Coronary artery (tissue), 2 donors: ENCODE measurements at regions not wholly inside any gene's neighbourhood (a gene's known extent, or its start where the extent isn't known, plus 50 kb on each side); places are given as distances from the start of the nearest gene placed in this dataset.

ENCODE experiments used
- DNase-seq: peaks from one replicate; pipeline ENCODE4 v3.0.0-alpha.2; 2017; ENCODE audit warnings: low spot score
- H3K27ac ChIP-seq, 2 donors: fragments of 200-600 bp; sonication (generic); one replicate each; pipeline ENCODE4 v1.5.1; 2016 to 2019
- H3K4me3 ChIP-seq: fragments of 200-600 bp; sonication (generic); 2 replicates; pipeline ENCODE4 v1.5.1; 2016; ENCODE audit warnings: mild to moderate bottlenecking, moderate library complexity
- CTCF ChIP-seq: fragments of 200-600 bp; sonication (generic); IDR thresholded peaks from one replicate; pipeline ENCODE4 v1.5.1; 2019; ENCODE audit warnings: antibody characterized with exemption

DNA sequence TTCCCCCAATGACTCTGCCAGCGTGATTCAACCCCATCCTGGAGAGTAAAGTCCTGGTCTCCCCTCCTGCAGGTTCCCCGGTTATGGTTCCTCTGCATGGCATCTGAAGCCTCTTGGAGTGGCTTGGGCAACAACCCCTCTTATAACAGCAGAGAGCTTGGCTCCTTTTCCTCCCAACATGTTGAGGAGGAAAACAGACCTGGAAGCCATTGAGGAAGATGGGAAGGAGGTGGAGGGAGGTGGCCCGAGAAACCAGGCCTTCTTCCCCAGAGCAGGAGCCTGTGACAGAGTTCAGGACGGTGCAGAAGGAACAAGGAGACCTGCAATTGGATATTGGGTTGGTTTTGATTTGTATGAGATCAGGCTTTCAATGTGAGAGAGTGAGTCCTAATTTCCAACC is 184.0 kb upstream of the ADCY1 start:
- no peak for TF ChIP-seq CTCF
- no peak for DNase-seq
- H3K27ac ChIP-seq, result no peak overlapping the region
- no peak overlapping the region for H3K4me3 ChIP-seq

DNA sequence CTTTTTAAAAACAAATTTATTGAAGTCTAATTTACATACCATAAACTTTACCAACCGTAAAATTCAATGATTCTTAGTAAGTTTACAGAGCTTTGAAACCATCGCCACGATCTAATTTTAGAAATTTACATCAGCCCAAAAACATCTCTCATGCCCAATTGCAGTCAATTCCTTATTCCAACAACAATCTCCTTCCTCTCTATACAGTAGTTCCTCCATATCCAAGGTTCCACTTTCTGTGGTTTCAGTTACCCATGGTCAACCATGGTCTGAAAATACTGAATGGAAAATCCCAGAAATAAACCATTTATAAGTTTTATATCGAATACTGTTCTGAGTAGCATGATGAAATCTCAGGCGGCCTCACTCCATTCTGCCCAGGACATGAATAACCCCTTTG is 183.4 kb upstream of the ADCY1 start:
- no peak for DNase-seq
- Histone ChIP-seq H3K4me3 (no peak overlapping the region), H3K27ac (no peak overlapping the region)
- no peak for TF ChIP-seq CTCF

- TF ChIP-seq CTCF, result no peak
- H3K4me3 ChIP-seq, result no peak overlapping the region
- DNase-seq, result no peak
- no peak overlapping the region for H3K27ac ChIP-seq
Observed at GRCh38 chr7:45391618-45392451, 182.3 kb upstream of the ADCY1 start.

DNA sequence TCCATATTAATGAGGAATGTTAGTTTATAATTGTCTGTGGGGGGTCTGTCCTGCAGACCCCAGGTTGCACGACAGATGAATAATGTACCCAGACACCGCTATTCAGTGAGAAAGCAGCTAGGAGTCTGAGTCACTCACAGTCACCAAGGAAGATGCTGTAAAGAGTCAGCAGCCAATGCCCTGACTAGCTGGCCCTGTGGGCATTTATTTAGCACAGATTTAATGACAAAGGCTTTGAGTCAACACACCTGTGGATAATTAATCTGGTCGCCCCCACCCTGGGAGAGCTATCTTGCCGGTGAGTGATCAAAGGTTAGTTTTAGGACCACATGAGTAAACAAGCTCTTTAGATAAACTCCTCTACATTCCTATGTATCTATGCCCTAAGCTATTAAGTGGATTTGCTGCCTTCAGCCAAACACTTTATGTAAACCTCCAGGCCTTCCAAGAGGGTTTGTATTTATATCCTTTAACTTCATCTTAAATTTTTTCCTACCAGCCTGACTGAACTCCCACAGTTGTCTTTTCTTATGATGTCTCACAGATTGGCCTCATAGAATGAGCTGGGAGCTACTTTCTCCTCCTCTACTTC is 180.0 kb upstream of the ADCY1 start:
- H3K27ac ChIP-seq, result no peak overlapping the region
- no peak for DNase-seq
- no peak overlapping the region for H3K4me3 ChIP-seq
- TF ChIP-seq CTCF, result no peak

DNA sequence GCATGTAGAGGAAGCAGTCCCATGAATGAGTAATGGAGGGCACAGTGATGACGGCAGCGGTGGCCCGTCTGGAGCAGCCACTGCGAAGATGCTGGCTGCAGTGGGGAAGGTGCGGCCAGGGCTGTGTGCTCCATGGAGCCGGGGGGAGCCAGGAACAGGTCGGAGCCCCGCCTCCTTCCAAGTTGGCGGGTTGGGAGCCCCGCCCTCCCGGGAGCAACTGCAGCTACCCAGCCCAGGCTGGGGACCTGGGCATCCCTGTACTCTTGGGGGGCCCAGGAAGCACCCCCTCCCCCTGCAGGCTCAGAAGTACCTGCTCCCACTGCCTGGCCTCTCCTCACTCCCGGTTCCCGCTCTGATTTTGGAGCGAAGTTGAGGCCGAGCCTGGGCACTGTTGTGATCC is 175.1 kb upstream of the ADCY1 start:
- no peak for TF ChIP-seq CTCF
- Histone ChIP-seq H3K27ac (no peak overlapping the region), H3K4me3 (no peak overlapping the region)
- no peak for DNase-seq

DNA sequence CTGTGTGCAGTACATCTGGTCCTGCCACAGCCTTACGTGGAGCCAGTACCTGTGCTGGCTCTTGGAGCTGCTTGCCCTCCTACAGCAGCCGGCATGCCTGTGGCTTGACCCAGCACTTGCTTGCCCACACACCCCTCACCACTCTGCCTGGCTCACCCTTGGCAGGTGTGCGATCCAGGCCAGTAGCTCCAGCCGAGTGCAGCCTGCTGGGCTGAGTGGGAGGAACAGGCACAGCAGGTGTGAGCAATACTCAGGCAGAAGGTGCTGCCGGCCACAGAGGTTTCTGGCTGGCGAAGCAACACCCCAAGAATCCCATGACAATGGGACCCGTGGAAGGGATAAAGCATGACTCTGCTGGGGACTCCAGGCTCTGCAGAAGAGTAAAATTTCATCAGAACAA is 173.5 kb upstream of the ADCY1 start:
- Histone ChIP-seq H3K27ac (no peak overlapping the region), H3K4me3 (no peak overlapping the region)
- DNase-seq, result no peak
- no peak for TF ChIP-seq CTCF

DNA sequence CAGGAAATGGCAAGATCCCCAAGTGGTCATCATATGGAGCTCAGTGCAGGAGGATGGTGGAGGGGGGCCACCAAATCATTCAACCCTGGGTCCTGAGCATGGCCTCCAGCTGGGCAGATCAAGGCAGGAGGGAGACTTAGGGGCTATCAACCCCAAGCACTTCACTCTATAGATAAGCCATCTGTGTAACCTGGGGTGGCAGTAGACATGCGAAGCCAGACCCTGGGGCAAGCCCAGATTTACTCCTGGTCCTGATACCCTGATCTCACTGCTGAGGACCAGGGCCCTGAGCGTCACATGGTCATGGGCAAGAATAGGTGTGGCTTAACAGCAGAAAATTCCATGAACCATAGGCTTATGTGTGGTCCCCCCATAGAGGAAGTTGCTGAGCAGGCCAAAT is 173.0 kb upstream of the ADCY1 start:
- no peak for DNase-seq
- no peak overlapping the region for H3K27ac ChIP-seq
- TF ChIP-seq CTCF, result no peak
- no peak overlapping the region for H3K4me3 ChIP-seq
